Skeletal muscle satellite cell (primary cell): ENCODE measurements at regions not wholly inside any gene's neighbourhood (a gene's known extent, or its start where the extent isn't known, plus 50 kb on each side); places are given as distances from the start of the nearest gene placed in this dataset.

ENCODE experiments used
- H3K27me3 ChIP-seq: 2 replicates; pipeline ENCODE4 v1.7.0; 2013; ENCODE audit warnings: low read length; ENCODE audit not compliant: control insufficient read depth, insufficient read depth
- H3K36me3 ChIP-seq: 2 replicates; pipeline ENCODE4 v1.7.0; 2013; ENCODE audit warnings: mild to moderate bottlenecking, control low read depth, low read length; ENCODE audit not compliant: insufficient read depth
- H3K4me1 ChIP-seq: 2 replicates; pipeline ENCODE4 v1.7.0; 2013; ENCODE audit warnings: low read length; ENCODE audit not compliant: control insufficient read depth, insufficient read depth
- H3K4me2 ChIP-seq: 2 replicates; pipeline ENCODE4 v1.7.0; 2013; ENCODE audit warnings: mild to moderate bottlenecking, low read length
- H3K4me3 ChIP-seq: 2 replicates; pipeline ENCODE4 v1.7.0; 2013; ENCODE audit warnings: low read length
- H3K9ac ChIP-seq: 2 replicates; pipeline ENCODE4 v1.7.0; 2013; ENCODE audit warnings: mild to moderate bottlenecking, low read depth, low read length, moderate library complexity
- H3K9me3 ChIP-seq: replicated peaks from 2 replicates; pipeline ENCODE4 v1.7.0; 2013; ENCODE audit warnings: mild to moderate bottlenecking, control low read depth, low read length

DNA sequence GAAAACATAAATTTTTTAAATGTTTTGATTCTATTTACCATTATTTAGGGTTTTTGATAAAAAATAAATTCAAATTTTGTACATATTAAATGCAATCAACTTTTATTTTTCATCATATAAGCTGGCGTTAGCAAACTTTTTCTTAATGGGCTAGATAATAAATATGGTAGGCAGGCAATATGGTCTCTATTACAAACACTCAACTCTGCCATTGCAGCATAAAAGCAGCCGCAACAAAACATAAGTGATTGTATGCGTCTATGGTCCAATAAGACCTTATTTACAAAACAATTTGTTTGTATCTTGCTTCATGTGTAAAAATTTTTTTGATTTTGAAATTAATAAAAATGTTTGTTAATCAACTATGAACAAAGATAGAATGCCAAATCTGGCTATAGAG lies 116.8 kb upstream of the GLI2 start:
- peaks cover 28% of the 10 kb centered on the region for H3K4me1 ChIP-seq
- no peaks in the 10 kb centered on the region for H3K36me3 ChIP-seq
- H3K9ac ChIP-seq: no peak overlapping the region
- no peaks in the 10 kb centered on the region for H3K9me3 ChIP-seq
- no peak overlapping the region for H3K4me2 ChIP-seq
- no peak overlapping the region for H3K4me3 ChIP-seq
- no peaks in the 10 kb centered on the region for H3K27me3 ChIP-seq

DNA sequence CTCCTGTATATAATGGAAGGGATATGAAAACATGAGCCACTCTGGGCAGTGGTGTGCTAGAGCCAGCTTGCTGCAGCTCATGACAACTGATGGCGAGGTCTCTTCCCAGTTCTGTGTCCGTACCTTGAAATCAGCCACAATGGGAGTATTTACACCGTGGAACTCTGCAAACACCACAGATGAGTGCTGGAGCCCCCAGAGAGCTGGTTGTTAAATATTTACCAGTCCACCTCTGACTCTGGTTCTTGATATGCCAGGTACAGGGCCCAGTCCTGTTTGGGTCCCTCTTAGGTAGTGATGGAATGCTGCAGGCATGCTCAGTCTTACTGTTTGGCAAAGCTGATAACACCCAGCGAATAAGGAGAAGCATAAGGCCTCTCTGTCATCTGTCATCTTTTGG lies 116.1 kb upstream of the GLI2 start:
- H3K4me1 ChIP-seq: peaks cover 20% of the 10 kb centered on the region
- H3K4me2 ChIP-seq: no peak overlapping the region
- H3K4me3 ChIP-seq: no peak overlapping the region
- no peaks in the 10 kb centered on the region for H3K9me3 ChIP-seq
- no peak overlapping the region for H3K9ac ChIP-seq
- H3K27me3 ChIP-seq: no peaks in the 10 kb centered on the region
- H3K36me3 ChIP-seq: no peaks in the 10 kb centered on the region

DNA sequence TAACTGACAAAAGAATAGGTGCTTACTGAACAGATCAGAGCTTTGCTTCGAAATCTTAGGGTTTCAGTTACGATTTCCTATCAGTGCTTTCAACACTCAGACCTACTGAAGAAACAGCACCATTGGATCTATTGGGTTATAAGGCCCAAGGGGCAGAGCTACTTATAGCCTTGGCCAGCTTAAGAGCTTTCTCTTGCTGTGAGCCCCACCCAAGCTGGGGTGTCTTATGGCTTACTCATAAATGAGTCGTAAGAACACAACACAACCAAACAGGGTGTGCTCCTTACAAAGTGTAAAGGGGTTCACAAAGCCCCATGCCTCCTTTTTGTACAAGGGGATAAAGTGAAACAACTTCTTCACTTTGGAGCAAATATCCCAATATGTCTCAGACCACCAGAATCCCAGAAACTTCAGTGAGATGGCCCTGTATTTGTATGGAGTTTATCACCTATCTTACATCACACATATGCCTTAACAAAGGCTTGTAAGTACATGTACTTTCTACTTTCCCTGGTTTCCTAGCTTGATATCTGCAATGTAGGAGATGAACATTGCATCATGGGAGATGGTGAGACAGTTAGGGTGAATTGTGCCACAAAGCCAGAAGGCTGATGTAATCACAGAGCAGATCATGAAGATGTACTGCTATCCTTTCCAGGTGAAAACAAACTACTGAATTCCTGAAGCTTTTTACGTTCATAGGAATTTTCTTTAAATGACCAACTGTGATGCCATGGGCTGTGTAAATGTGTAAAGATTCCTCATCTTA lies 115.5 kb upstream of the GLI2 start:
- Histone ChIP-seq H3K4me3 (no peak overlapping the region), H3K27me3 (no peaks in the 10 kb centered on the region), H3K9me3 (no peaks in the 10 kb centered on the region), H3K4me1 (peaks cover 19% of the 10 kb centered on the region), H3K4me2 (no peak overlapping the region), H3K9ac (no peak overlapping the region), H3K36me3 (no peaks in the 10 kb centered on the region)

DNA sequence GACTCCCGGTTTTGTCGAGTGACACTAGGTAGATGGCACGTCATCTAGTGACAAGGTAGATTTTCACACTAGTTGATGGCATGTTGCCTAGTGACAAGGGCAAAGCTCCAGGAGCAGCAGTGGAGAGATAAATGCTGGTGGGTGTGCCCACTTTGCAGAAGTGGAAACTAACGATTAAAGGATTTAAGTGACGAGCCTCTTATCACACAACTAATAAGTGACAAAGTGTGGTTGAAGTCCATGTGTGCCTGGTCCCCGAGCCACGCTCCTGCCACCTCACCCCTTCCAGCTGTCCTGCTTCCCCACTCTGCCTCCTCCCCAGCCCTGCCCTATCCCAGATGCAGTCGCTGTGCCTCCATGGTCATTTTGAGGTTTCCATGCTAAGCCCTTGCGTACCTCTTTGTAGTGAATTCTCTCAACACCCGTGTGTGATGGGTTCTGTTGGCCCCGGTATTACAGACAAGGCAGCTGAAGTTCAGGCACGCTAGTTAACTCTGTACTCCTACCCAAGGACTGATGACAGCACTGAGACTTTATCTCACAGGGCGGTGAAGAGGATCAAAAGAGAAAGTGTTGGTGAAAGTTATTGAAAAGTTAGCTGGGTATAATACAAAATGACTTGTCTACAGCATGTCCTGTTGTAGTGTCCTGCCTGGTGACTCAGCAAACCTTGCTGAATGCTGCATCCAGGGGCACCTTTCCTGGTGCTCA lies 113.4 kb upstream of the GLI2 start:
- H3K27me3 ChIP-seq: no peaks in the 10 kb centered on the region
- no peak overlapping the region for H3K4me3 ChIP-seq
- H3K9ac ChIP-seq: no peak overlapping the region
- no peak overlapping the region for H3K4me2 ChIP-seq
- H3K9me3 ChIP-seq: no peaks in the 10 kb centered on the region
- peaks cover 13% of the 10 kb centered on the region for H3K4me1 ChIP-seq
- H3K36me3 ChIP-seq: no peaks in the 10 kb centered on the region

DNA sequence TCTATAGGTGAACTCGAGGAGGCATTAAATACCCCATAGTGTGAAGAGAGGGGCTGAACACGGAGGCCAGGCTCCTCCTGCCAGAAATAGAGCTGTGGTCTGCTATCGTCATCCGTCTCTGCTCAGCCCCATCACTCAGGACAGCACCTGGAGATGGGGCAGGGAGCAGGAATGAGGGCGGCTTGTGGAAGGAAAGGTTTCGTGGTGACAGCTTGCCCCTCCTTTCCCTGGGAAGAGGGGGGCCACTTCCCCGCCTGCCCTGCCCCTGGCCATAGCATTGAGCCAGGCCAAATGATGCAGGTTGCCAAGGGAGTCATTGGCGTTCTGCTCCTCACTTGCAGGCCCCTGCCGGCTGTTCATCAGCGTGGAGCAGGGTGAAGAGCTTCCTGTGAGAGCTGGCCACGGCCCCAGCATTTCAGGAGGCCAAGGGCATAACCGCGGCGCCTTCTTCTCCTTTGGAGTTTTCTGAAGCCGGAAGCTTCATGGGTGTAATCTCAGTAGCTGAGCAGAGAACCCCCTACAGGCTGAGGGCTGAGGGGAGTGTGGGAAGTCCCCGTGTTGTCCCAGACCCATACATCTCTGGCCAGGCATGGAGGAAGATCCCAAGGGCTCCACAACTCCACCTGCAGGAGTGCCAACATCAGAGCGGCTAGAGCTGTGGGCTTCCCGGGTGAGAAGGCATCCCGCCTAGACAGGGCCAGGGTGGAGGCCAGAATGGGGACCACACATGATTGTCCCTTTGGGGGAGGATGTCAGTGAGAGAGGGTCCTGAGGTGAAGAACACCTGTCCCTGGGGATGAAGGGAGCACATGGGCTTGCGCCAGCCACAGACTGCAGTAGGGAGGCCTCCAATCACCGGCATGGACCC lies 112.5 kb upstream of the GLI2 start:
- Histone ChIP-seq H3K4me1 (peaks cover 13% of the 10 kb centered on the region), H3K9ac (no peak overlapping the region)

DNA sequence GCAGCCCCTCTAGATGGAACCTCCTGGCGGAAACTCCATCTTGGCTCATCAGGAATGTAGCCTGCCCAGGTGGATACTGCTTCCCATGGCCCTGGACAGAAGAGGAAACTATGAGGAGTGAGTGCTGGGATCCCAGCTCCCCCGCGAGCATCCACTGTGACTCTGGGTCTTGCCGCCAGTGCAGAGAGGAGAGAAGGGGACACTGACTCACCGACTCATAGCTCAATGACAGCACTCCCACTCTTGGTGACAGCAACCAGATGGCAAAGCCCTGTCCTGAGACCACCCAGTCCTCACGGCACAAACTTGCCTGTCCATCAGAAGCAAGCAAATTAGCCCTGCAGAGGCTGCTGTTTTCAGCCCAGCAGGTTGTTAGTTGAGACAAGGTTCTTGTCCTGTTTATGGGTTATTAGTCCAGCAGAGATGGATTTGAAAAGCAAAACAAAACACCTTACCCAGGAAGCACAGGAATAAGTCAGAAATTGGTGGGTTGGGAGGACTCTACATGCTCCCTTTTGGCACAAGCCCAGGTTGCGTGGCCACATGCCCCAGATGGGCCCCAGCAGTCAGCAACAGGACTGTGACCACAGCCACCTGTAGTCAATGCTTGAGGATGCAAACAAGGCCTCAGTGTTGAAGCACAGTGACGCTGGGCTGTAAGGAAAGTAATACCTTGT lies 111.5 kb upstream of the GLI2 start:
- Histone ChIP-seq H3K4me3 (no peak overlapping the region), H3K9me3 (peaks cover 5% of the 10 kb centered on the region), H3K36me3 (no peaks in the 10 kb centered on the region), H3K4me2 (no peak overlapping the region), H3K27me3 (peaks cover 3% of the 10 kb centered on the region), H3K4me1 (peaks cover 13% of the 10 kb centered on the region), H3K9ac (no peak overlapping the region)

More for the DNA sequence above, 112.5 kb upstream of the GLI2 start:
- Histone ChIP-seq H3K36me3 (no peaks in the 10 kb centered on the region), H3K9me3 (peaks cover 2% of the 10 kb centered on the region), H3K27me3 (no peaks in the 10 kb centered on the region), H3K4me3 (no peak overlapping the region), H3K4me2 (no peak overlapping the region)

DNA sequence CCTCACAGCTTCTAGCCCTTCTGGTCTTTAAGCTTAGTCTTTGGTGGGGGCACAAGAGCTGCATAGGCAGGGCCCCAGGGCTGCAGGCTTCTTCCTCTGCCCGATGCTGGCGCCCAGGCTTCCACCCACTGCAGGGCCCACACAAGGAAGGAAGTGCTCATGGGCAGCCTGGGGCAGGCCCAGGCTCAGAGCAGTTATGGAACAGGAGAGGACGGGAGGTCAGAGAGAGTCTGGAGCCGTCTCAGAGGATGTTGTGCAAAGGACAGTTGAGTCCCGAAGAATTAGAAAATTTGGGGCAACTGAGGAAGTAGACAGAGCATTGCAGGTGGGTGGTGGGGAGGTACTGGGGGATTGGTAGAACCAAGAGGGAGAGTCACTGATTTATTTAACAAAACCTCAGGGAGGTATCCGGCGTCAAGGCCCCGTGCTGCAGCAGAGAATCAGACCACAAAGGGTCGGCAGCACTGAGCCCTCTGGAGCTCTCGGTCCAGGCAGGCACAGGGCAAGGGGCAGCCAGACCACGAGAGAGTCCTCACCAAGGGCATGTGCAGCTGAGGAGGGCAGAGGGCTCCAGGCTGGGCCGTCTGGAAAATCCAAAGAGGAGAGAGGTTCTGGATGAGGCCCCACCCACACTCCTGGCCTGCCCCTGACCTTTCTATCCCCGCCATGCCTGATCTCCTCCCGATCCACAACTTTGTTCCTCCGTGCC lies 110.8 kb upstream of the GLI2 start:
- Histone ChIP-seq H3K9me3 (peaks cover 5% of the 10 kb centered on the region), H3K4me1 (peaks cover 8% of the 10 kb centered on the region), H3K36me3 (no peaks in the 10 kb centered on the region), H3K9ac (no peak overlapping the region), H3K27me3 (peaks cover 3% of the 10 kb centered on the region), H3K4me2 (no peak overlapping the region), H3K4me3 (no peak overlapping the region)

DNA sequence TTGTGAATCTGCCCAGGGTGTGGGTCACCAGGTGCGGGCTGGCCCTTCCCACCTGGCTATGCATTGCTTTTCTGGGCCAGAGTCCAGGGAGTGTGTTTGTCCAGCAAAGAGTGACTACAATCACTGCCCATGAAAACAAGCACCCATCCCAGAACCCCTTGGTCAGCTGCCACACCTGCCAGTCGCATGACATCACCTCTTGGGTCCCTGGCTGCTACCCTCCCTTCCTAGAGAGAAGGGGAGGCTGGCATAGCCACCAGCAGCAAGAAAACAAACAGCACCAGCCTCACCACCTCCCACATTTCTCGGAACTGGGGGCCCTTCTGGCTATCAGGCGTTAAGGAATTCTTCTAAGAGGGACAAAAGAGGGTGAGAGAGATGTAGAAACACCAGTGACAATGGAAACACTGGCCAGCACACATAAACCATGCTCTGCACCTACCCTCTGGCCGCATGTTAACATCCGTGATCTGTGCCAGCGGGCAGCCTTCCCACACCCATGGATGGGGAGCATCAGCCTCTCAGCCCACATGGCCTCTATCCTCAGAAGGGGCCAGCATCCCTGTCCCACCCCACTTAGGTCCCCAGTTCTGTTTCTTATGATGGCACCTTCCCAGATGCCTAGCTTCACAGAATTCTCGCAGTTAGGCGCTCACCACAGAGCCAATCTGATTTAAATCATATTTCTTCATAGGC lies 109.7 kb upstream of the GLI2 start:
- H3K9me3 ChIP-seq: peaks cover 5% of the 10 kb centered on the region
- H3K4me3 ChIP-seq: no peak overlapping the region
- H3K27me3 ChIP-seq: peaks cover 3% of the 10 kb centered on the region
- no peaks in the 10 kb centered on the region for H3K4me1 ChIP-seq
- H3K9ac ChIP-seq: no peak overlapping the region
- H3K36me3 ChIP-seq: no peaks in the 10 kb centered on the region
- H3K4me2 ChIP-seq: no peak overlapping the region

DNA sequence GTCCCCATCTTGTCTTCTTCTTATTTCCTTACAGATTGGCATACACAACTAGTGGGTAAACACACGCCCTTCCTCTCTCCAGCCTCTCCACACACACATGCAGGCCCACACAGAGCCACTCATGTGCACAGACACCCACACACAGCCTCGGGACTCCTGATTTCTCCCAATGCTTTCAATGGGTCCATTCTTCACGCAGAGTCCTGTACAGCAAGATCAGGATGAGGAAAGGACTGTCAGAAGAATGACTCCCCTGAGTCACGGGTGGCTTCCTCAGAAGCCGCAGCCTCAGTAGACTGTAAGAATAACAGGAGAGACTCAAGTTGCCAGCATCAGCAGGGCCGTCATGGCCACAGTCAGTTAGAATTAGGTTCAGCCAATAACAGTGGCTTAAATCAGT lies 109.1 kb upstream of the GLI2 start:
- H3K4me2 ChIP-seq: no peak overlapping the region
- H3K4me3 ChIP-seq: no peak overlapping the region
- no peaks in the 10 kb centered on the region for H3K4me1 ChIP-seq
- H3K9ac ChIP-seq: no peak overlapping the region
- H3K27me3 ChIP-seq: peaks cover 3% of the 10 kb centered on the region
- no peaks in the 10 kb centered on the region for H3K36me3 ChIP-seq
- peaks cover 5% of the 10 kb centered on the region for H3K9me3 ChIP-seq

DNA sequence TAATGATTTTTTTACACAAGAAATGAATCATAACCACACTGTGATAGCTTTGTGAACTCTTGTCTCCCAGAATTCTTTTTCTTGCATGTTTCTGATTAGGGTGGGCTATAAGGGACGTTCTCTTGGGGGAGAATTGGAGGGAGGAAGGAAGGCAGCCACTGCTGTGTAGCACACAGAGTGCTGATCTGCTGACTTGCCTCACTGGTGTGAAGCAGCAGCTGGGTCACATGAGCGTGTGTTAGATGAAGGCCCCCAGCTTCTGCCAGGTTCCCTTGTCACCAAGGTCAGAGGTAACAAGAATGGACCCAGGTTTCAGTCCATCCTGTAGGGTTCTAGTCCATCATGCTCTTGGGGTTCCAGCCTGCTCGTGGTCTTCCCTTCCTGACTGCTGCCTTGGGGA lies 107.4 kb upstream of the GLI2 start:
- Histone ChIP-seq H3K36me3 (no peaks in the 10 kb centered on the region), H3K4me2 (no peak overlapping the region), H3K27me3 (peaks cover 3% of the 10 kb centered on the region), H3K4me3 (no peak overlapping the region), H3K4me1 (no peaks in the 10 kb centered on the region), H3K9me3 (peaks cover 5% of the 10 kb centered on the region), H3K9ac (no peak overlapping the region)
